CD14-positive monocyte (primary cell): ENCODE measurements at regions not wholly inside any gene's neighbourhood (a gene's known extent, or its start where the extent isn't known, plus 50 kb on each side); places are given as distances from the start of the nearest gene placed in this dataset.

ENCODE experiments used
- DNase-seq, 3 donors: peaks; one replicate each; pipeline ENCODE4 v3.0.0-alpha.2; 2011 to 2022
- H2AFZ ChIP-seq: 2 replicates; pipeline ENCODE4 v1.6.0; 2012; ENCODE audit warnings: mild to moderate bottlenecking, low read depth, low read length, inconsistent platforms; ENCODE audit not compliant: insufficient read depth, poor library complexity, severe bottlenecking
- H3K27ac ChIP-seq, 2 donors: 1 replicate in 1 of 2; 2 replicates in 1 of 2; pipeline ENCODE4 v1.5.1; 2012 to 2013; ENCODE audit warnings: low read length in 2 of 2, control low read depth in 1 of 2, inconsistent platforms in 1 of 2, low read depth in 1 of 2, mild to moderate bottlenecking in 1 of 2
- H3K27me3 ChIP-seq, 2 donors: one replicate each; pipeline versions ENCODE4 v1.6.0 to v1.6.1; 2011 to 2013; ENCODE audit warnings: low read length in 2 of 2; ENCODE audit not compliant: control insufficient read depth in 2 of 2, insufficient read depth in 2 of 2
- H3K36me3 ChIP-seq, 2 donors: replicated peaks in 1 of 2; 1 replicate in 1 of 2; 2 replicates in 1 of 2; pipeline versions ENCODE4 v1.5.1 to v1.6.1; 2012 to 2013; ENCODE audit warnings: low read length in 2 of 2, control low read depth in 1 of 2, inconsistent platforms in 1 of 2, mild to moderate bottlenecking in 1 of 2; ENCODE audit not compliant: insufficient read depth in 2 of 2, control insufficient read depth in 1 of 2
- H3K4me1 ChIP-seq, 2 donors: 1 replicate in 1 of 2; 2 replicates in 1 of 2; pipeline versions ENCODE4 v1.5.1 to v1.6.1; 2012 to 2013; ENCODE audit warnings: low read length in 2 of 2, control low read depth in 1 of 2, inconsistent platforms in 1 of 2, mild to moderate bottlenecking in 1 of 2, moderate library complexity in 1 of 2; ENCODE audit not compliant: insufficient read depth in 2 of 2, control insufficient read depth in 1 of 2
- H3K4me2 ChIP-seq: replicated peaks from 2 replicates; pipeline ENCODE3; 2012; ENCODE audit warnings: low read length, moderate library complexity, mild to moderate bottlenecking; ENCODE audit not compliant: poor library complexity, severe bottlenecking; ENCODE audit errors: extremely low read depth
- H3K4me3 ChIP-seq, 3 experiments: fragments of 200-600 bp in 1 of 3; sonication (generic) in 1 of 3; replicated peaks in 1 of 3; 1 replicate in 2 of 3; 2 replicates in 1 of 3; pipeline ENCODE4 v1.5.1; 2011 to 2013; ENCODE audit warnings: low read length in 3 of 3, mild to moderate bottlenecking in 3 of 3, control low read depth in 2 of 3, low read depth in 2 of 3, inconsistent platforms in 1 of 3, moderate library complexity in 1 of 3
- H3K79me2 ChIP-seq: 2 replicates; pipeline ENCODE4 v1.6.0; 2012; ENCODE audit warnings: mild to moderate bottlenecking, control low read depth, inconsistent platforms, low read length, moderate library complexity; ENCODE audit not compliant: insufficient read depth
- H3K9ac ChIP-seq: 2 replicates; pipeline ENCODE4 v1.6.0; 2017; ENCODE audit warnings: low read length, mild to moderate bottlenecking; ENCODE audit not compliant: insufficient read depth, poor library complexity, severe bottlenecking
- H3K9me3 ChIP-seq, 2 donors: replicated peaks in 1 of 2; 1 replicate in 1 of 2; 2 replicates in 1 of 2; pipeline versions ENCODE4 v1.5.1 to v1.6.1; 2012 to 2013; ENCODE audit warnings: low read length in 2 of 2, control low read depth in 1 of 2; ENCODE audit not compliant: control insufficient read depth in 1 of 2, insufficient read depth in 1 of 2
- H4K20me1 ChIP-seq: 2 replicates; pipeline ENCODE4 v1.6.0; 2012; ENCODE audit warnings: mild to moderate bottlenecking, low read length, control low read depth, moderate library complexity; ENCODE audit not compliant: insufficient read depth
- H3K27ac Mint-ChIP-seq, 7 donors: one replicate each; pipeline ENCODE4 v1.8.0; 2020; ENCODE audit warnings: mild to moderate bottlenecking in 7 of 7, mixed read lengths in 7 of 7, moderate library complexity in 6 of 7, inconsistent platforms in 2 of 7
- H3K27me3 Mint-ChIP-seq, 3 donors: one replicate each; pipeline ENCODE4 v1.8.0; 2021 to 2022; ENCODE audit warnings: low read depth in 3 of 3, mild to moderate bottlenecking in 3 of 3, mixed read lengths in 3 of 3, moderate library complexity in 3 of 3, inconsistent platforms in 1 of 3
- H3K36me3 Mint-ChIP-seq, 2 donors: one replicate each; pipeline ENCODE4 v1.8.0; 2020; ENCODE audit warnings: mixed read lengths in 2 of 2, inconsistent platforms in 1 of 2, mild to moderate bottlenecking in 1 of 2
- H3K4me1 Mint-ChIP-seq: one replicate; pipeline ENCODE4 v1.8.0; 2020; ENCODE audit warnings: mild to moderate bottlenecking, mixed read lengths
- H3K4me3 Mint-ChIP-seq, 2 donors: one replicate each; pipeline ENCODE4 v1.8.0; 2020; ENCODE audit warnings: mild to moderate bottlenecking in 2 of 2, mixed read lengths in 2 of 2, moderate library complexity in 1 of 2
- H3K9me3 Mint-ChIP-seq, 7 donors: one replicate each; pipeline ENCODE4 v1.8.0; 2020 to 2022; ENCODE audit warnings: mixed read lengths in 7 of 7, mild to moderate bottlenecking in 6 of 7, moderate library complexity in 6 of 7, inconsistent platforms in 2 of 7
- CTCF ChIP-seq: fragments of 200-600 bp; IDR thresholded peaks from one replicate; pipeline ENCODE4 v1.8.0; 2022; ENCODE audit warnings: antibody characterized with exemption, mild to moderate bottlenecking
- WGBS: methylation state at CpG from one replicate; pipeline ENCODE4 v1.1.5; 2013; ENCODE audit warnings: missing lambda C conversion rate; ENCODE audit not compliant: insufficient coverage; 5-methylcytosine and 5-hydroxymethylcytosine counted together
- intact Hi-C, 2 donors: fragments of 100-400 bp; cut with micrococcal nuclease; formaldehyde crosslinking; loops; one replicate each; pipeline versions ENCODE4 v1.15.0 to v1.15.1; 2023

GRCh38 chr2:43020990-43021669, 205.3 kb downstream of the ZFP36L2 start:
- Mint-ChIP-seq H3K4me1 (peaks cover 82% of the 10 kb centered on the region), H3K27ac (peak overlapping the region; percentile 44 to 88 (median 85)), H3K9me3 (peaks cover 0 to 18% (median 9%) of the 10 kb centered on the region in 7 donors), H3K27me3 (peaks cover 0 to 3% (median 0%) of the 10 kb centered on the region in 3 donors), H3K4me3 (no peak overlapping the region), H3K36me3 (peaks cover 1 to 8% of the 10 kb centered on the region in 2 donors)
- Histone ChIP-seq H3K27me3 (no peaks in the 10 kb centered on the region), H3K36me3 (no peaks in the 10 kb centered on the region), H4K20me1 (no peaks in the 10 kb centered on the region), H3K27ac (peak overlapping the region; percentile 15 to 82), H3K9me3 (peaks cover 0 to 12% of the 10 kb centered on the region in 2 donors), H3K9ac (no peak overlapping the region), H3K4me3 (no peak overlapping the region), H2AFZ (no peak overlapping the region), H3K79me2 (no peaks in the 10 kb centered on the region), H3K4me2 (no peak overlapping the region), H3K4me1 (peaks cover 81 to 88% of the 10 kb centered on the region in 2 donors)
- peak; percentile 44 to 64 (median 59) for DNase-seq
- intact Hi-C loops: loop anchor here in 1 of 2 donors (5.0 kb wide), 2 partner anchors 86 to 201 kb away; no protein-coding TSS in a partner anchor
- no peak for TF ChIP-seq CTCF
- 74% methylated on average over 7 of the region's 14 CpGs for WGBS

- Histone ChIP-seq H3K4me3 (peak overlapping the region in 1 of 3 experiments; percentile 22), H3K27me3 (no peaks in the 10 kb centered on the region), H3K4me2 (no peak overlapping the region), H3K36me3 (no peaks in the 10 kb centered on the region), H4K20me1 (no peaks in the 10 kb centered on the region), H3K79me2 (no peaks in the 10 kb centered on the region), H3K9me3 (peaks cover 0 to 12% of the 10 kb centered on the region in 2 donors), H3K27ac (peak overlapping the region in 1 of 2 donors; percentile 82), H3K4me1 (peaks cover 81 to 88% of the 10 kb centered on the region in 2 donors), H2AFZ (no peak overlapping the region), H3K9ac (no peak overlapping the region)
- peaks cover 78% of the 10 kb centered on the region for H3K4me1 Mint-ChIP-seq
- WGBS: no CpG with 5 or more reads among the region's 1 CpG
- H3K27me3 Mint-ChIP-seq: peaks cover 0 to 4% (median 0%) of the 10 kb centered on the region in 3 donors
- peaks cover 1 to 8% of the 10 kb centered on the region in 2 donors for H3K36me3 Mint-ChIP-seq
- peak overlapping the region; percentile 54 to 90 (median 77) for H3K27ac Mint-ChIP-seq
- no peak for DNase-seq
- TF ChIP-seq CTCF: no peak
- no peak overlapping the region for H3K4me3 Mint-ChIP-seq
- intact Hi-C loops: loop anchor here in 1 of 2 donors (5.0 kb wide), 2 partner anchors 87 to 202 kb away; no protein-coding TSS in a partner anchor
- H3K9me3 Mint-ChIP-seq: peaks cover 0 to 18% (median 9%) of the 10 kb centered on the region in 7 donors
Measured at GRCh38 chr2:43020296-43020695, 206.1 kb downstream of the ZFP36L2 start.
